GM12872 (cell line): ENCODE measurements at regions not wholly inside any gene's neighbourhood (a gene's known extent, or its start where the extent isn't known, plus 50 kb on each side); places are given as distances from the start of the nearest gene placed in this dataset.

Experiments used
- CTCF ChIP-seq: IDR thresholded peaks from 3 replicates; pipeline ENCODE4 v1.5.1; 2011; ENCODE audit warnings: low read depth, mild to moderate bottlenecking, low read length, moderate library complexity; ENCODE audit not compliant: insufficient read depth

GRCh38 chr21:27721675-27722074 is 754.8 kb upstream of the ADAMTS5 start:
- no peak for TF ChIP-seq CTCF

GRCh38 chr21:27719226-27719625 is 752.3 kb upstream of the ADAMTS5 start:
- TF ChIP-seq CTCF: no peak

GRCh38 chr21:27715131-27715530 is 748.2 kb upstream of the ADAMTS5 start:
- TF ChIP-seq CTCF: no peak

- TF ChIP-seq CTCF: no peak
These were observed 746.5 kb upstream of the ADAMTS5 start for GRCh38 chr21:27713154-27714109.

GRCh38 chr21:27704567-27705166 is 737.8 kb upstream of the ADAMTS5 start:
- no peak for TF ChIP-seq CTCF

- no peak for TF ChIP-seq CTCF
These were observed 736.9 kb upstream of the ADAMTS5 start for GRCh38 chr21:27703791-27704190.

- TF ChIP-seq CTCF: peak; percentile 41
These were observed 734.2 kb upstream of the ADAMTS5 start for GRCh38 chr21:27700974-27701614.
